ENCODE measurements at regions not wholly inside any gene's neighbourhood (a gene's known extent, or its start where the extent isn't known, plus 50 kb on each side); places are given as distances from the start of the nearest gene placed in this dataset.

GRCh38 chr7:110519851-110520250 is 571.1 kb upstream of the LRRN3 start:
- TF ChIP-seq CTCF (IDR thresholded peaks at IDR 0.05; ENCODE audit: control extremely low read depth, extremely low read depth): no peak
- H3K36me3 ChIP-seq (ENCODE audit: control insufficient read depth in 4 of 4, insufficient read depth in 4 of 4, low read length in 4 of 4): no peaks in the 10 kb centered on the region
- no peak overlapping the region for H3K4me3 ChIP-seq
- peaks cover 0 to 11% (median 0%) of the 10 kb centered on the region in 4 donors for H3K9me3 ChIP-seq (ENCODE audit: control insufficient read depth in 4 of 4, insufficient read depth in 3 of 4, low read length in 3 of 4)
- no peak overlapping the region for H3K9ac ChIP-seq (ENCODE audit: insufficient read depth in 1 of 2, low read length in 2 of 2)
- H3K4me1 ChIP-seq (ENCODE audit: control insufficient read depth in 5 of 5, insufficient read depth in 5 of 5, low read length in 5 of 5): peaks cover 0 to 5% (median 0%) of the 10 kb centered on the region in 5 donors
- no peaks in the 10 kb centered on the region for H3K27me3 ChIP-seq (ENCODE audit: control insufficient read depth in 3 of 3, insufficient read depth in 3 of 3, low read length in 2 of 3)
- no peak overlapping the region for H3K27ac ChIP-seq (ENCODE audit: low read depth in 1 of 2, low read length in 1 of 2)
- 91 to 96% methylated on average over 8 of the region's 8 CpGs for WGBS, 2 donors
- no peak for DNase-seq
- no peak for ATAC-seq (ENCODE audit: insufficient read depth, low FRiP score)

GRCh38 chr7:110521357-110521911 is 569.5 kb upstream of the LRRN3 start:
- no peak for TF ChIP-seq CTCF (IDR thresholded peaks at IDR 0.05; ENCODE audit: control extremely low read depth, extremely low read depth)
- Histone ChIP-seq H3K4me3 (no peak overlapping the region), H3K27me3 (ENCODE audit: control insufficient read depth in 3 of 3, insufficient read depth in 3 of 3, low read length in 2 of 3) (no peaks in the 10 kb centered on the region), H3K4me1 (ENCODE audit: control insufficient read depth in 5 of 5, insufficient read depth in 5 of 5, low read length in 5 of 5) (peaks cover 0 to 5% (median 0%) of the 10 kb centered on the region in 5 donors), H3K9me3 (ENCODE audit: control insufficient read depth in 4 of 4, insufficient read depth in 3 of 4, low read length in 3 of 4) (peaks cover 0 to 11% (median 0%) of the 10 kb centered on the region in 4 donors), H3K36me3 (ENCODE audit: control insufficient read depth in 4 of 4, insufficient read depth in 4 of 4, low read length in 4 of 4) (no peaks in the 10 kb centered on the region), H3K27ac (ENCODE audit: low read depth in 1 of 2, low read length in 1 of 2) (no peak overlapping the region), H3K9ac (ENCODE audit: insufficient read depth in 1 of 2, low read length in 2 of 2) (no peak overlapping the region)
- peak in 2 of 3 donors; percentile 9 to 32 for DNase-seq
- no peak for ATAC-seq (ENCODE audit: insufficient read depth, low FRiP score)
- WGBS, 2 donors: 78 to 85% methylated on average over 8 of the region's 8 CpGs

GRCh38 chr7:110522061-110522760 is 568.7 kb upstream of the LRRN3 start:
- no peaks in the 10 kb centered on the region for H3K27me3 ChIP-seq (ENCODE audit: control insufficient read depth in 3 of 3, insufficient read depth in 3 of 3, low read length in 2 of 3)
- H3K27ac ChIP-seq (ENCODE audit: low read depth in 1 of 2, low read length in 1 of 2): no peak overlapping the region
- 79 to 82% methylated on average over 5 of the region's 5 CpGs for WGBS, 2 donors
- H3K36me3 ChIP-seq (ENCODE audit: control insufficient read depth in 4 of 4, insufficient read depth in 4 of 4, low read length in 4 of 4): no peaks in the 10 kb centered on the region
- H3K4me1 ChIP-seq (ENCODE audit: control insufficient read depth in 5 of 5, insufficient read depth in 5 of 5, low read length in 5 of 5): peaks cover 0 to 5% (median 0%) of the 10 kb centered on the region in 5 donors
- DNase-seq (peak in 1 of 3 donors; percentile 22), ATAC-seq (ENCODE audit: insufficient read depth, low FRiP score) (no peak)
- peaks cover 0 to 11% (median 0%) of the 10 kb centered on the region in 4 donors for H3K9me3 ChIP-seq (ENCODE audit: control insufficient read depth in 4 of 4, insufficient read depth in 3 of 4, low read length in 3 of 4)
- TF ChIP-seq CTCF (IDR thresholded peaks at IDR 0.05; ENCODE audit: control extremely low read depth, extremely low read depth): no peak
- H3K4me3 ChIP-seq: no peak overlapping the region
- no peak overlapping the region for H3K9ac ChIP-seq (ENCODE audit: insufficient read depth in 1 of 2, low read length in 2 of 2)
